ENCODE measurements at regions not wholly inside any gene's neighbourhood (a gene's known extent, or its start where the extent isn't known, plus 50 kb on each side); places are given as distances from the start of the nearest gene placed in this dataset.

GRCh38 chr7:153405704-153406485 is 646.3 kb upstream of the DPP6 start:
- TF ChIP-seq TCF7L2 (IDR thresholded peaks at IDR 0.05; ENCODE audit: low read depth, low read length) (no peak), CTCF (IDR thresholded peaks at IDR 0.05) (no peak), SIN3A (IDR thresholded peaks at IDR 0.05; ENCODE audit: borderline replicate concordance, insufficient read depth, low read depth, low read length) (no peak), REST (IDR thresholded peaks at IDR 0.05; ENCODE audit: insufficient read depth in 1 of 2, low read depth in 2 of 2, low read length in 1 of 2) (no peak)
